H1 (cell line): ENCODE measurements at regions not wholly inside any gene's neighbourhood (a gene's known extent, or its start where the extent isn't known, plus 50 kb on each side); places are given as distances from the start of the nearest gene placed in this dataset.

Experiments
- CTCF ChIA-PET: fragments of 300-600 bp; sonication (Branson Sonifier 250); formaldehyde crosslinking; loops from one replicate; lab custom pipeline; 2021; ENCODE audit not compliant: partially characterized antibody; lab: Charles Lee
- POLR2A ChIA-PET: fragments of 300-600 bp; sonication (Branson Sonifier 250); formaldehyde crosslinking; loops from one replicate; lab custom pipeline; 2021; ENCODE audit warnings: inconsistent platforms; ENCODE audit not compliant: partially characterized antibody; lab: Charles Lee
- DNase-seq, 2 experiments: peaks; one replicate each; pipeline versions ENCODE4 v3.0.0 to v3.0.0-alpha.2; 2010 to 2022; ENCODE audit warnings: low spot score in 2 of 2, low read depth in 1 of 2, mixed read lengths in 1 of 2
- FAIRE-seq: peaks from 2 replicates; lab custom pipeline; 2011; peaks lifted over from hg19 to GRCh38; lab: Jason Lieb, UNC
- H2AFZ ChIP-seq: 2 replicates; pipeline ENCODE4 v1.8.1; 2012; ENCODE audit warnings: low read length, inconsistent platforms
- H2AK5ac ChIP-seq: 2 replicates; pipeline ENCODE4 v1.6.1; 2013; ENCODE audit warnings: low read depth, low read length
- H2BK120ac ChIP-seq: replicated peaks from 2 replicates; pipeline ENCODE3; 2013; ENCODE audit warnings: low read depth, low read length, inconsistent platforms
- H2BK12ac ChIP-seq: 2 replicates; pipeline ENCODE4 v1.6.1; 2013; ENCODE audit warnings: low read depth, low read length
- H2BK15ac ChIP-seq: 2 replicates; pipeline ENCODE4 v1.6.1; 2013; ENCODE audit warnings: low read length
- H2BK20ac ChIP-seq: 2 replicates; pipeline ENCODE4 v1.6.1; 2013; ENCODE audit warnings: low read length
- H2BK5ac ChIP-seq: 2 replicates; pipeline ENCODE4 v1.6.1; 2013; ENCODE audit warnings: low read depth, low read length
- H3K14ac ChIP-seq: 2 replicates; pipeline ENCODE4 v1.6.1; 2013; ENCODE audit warnings: inconsistent platforms; ENCODE audit not compliant: insufficient read length
- H3K18ac ChIP-seq: 2 replicates; pipeline ENCODE4 v1.6.1; 2013; ENCODE audit warnings: low read length; ENCODE audit errors: extremely low read depth
- H3K23ac ChIP-seq: 2 replicates; pipeline ENCODE4 v1.6.1; 2013; ENCODE audit warnings: inconsistent platforms; ENCODE audit not compliant: insufficient read length
- H3K23me2 ChIP-seq: 2 replicates; pipeline ENCODE4 v1.6.1; 2013; ENCODE audit warnings: low read depth, low read length
- H3K27ac ChIP-seq: 2 replicates; pipeline ENCODE4 v1.6.1; 2011; ENCODE audit warnings: low read depth, low read length, inconsistent platforms
- H3K27me3 ChIP-seq, 4 experiments: replicated peaks in 1 of 4; 1 replicate in 1 of 4; 2 replicates in 3 of 4; pipeline versions ENCODE4 v1.6.1 to v1.8.1; 2011 to 2013; ENCODE audit warnings: low read length in 3 of 4, mild to moderate bottlenecking in 3 of 4, inconsistent platforms in 2 of 4, mixed read lengths in 2 of 4, moderate library complexity in 1 of 4; ENCODE audit not compliant: control insufficient read depth in 3 of 4, insufficient read depth in 3 of 4; ENCODE audit errors: extremely low read depth in 1 of 4
- H3K36me3 ChIP-seq, 4 experiments: 2 replicates each; pipeline versions ENCODE4 v1.6.1 to v1.8.1; 2011 to 2013; ENCODE audit warnings: mild to moderate bottlenecking in 4 of 4, low read length in 3 of 4, moderate library complexity in 2 of 4, control low read depth in 1 of 4, inconsistent platforms in 1 of 4; ENCODE audit not compliant: insufficient read depth in 4 of 4, control insufficient read depth in 2 of 4
- H3K4ac ChIP-seq: replicated peaks from 2 replicates; pipeline ENCODE3; 2013; ENCODE audit warnings: low read length, low read depth, mixed read lengths, inconsistent platforms; ENCODE audit not compliant: insufficient read length
- H3K4me1 ChIP-seq, 4 experiments: replicated peaks in 1 of 4; 1 replicate in 1 of 4; 2 replicates in 3 of 4; pipeline versions ENCODE4 v1.6.1 to v1.8.1; 2011 to 2013; ENCODE audit warnings: low read length in 3 of 4, inconsistent platforms in 2 of 4, mixed read lengths in 1 of 4; ENCODE audit not compliant: insufficient read depth in 4 of 4, control insufficient read depth in 3 of 4
- H3K4me2 ChIP-seq, 2 experiments: 2 replicates each; pipeline versions ENCODE4 v1.6.1 to v1.8.1; 2011 to 2013; ENCODE audit warnings: low read depth in 2 of 2, low read length in 2 of 2, control low read depth in 1 of 2, inconsistent platforms in 1 of 2, mild to moderate bottlenecking in 1 of 2; ENCODE audit not compliant: insufficient read depth in 1 of 2
- H3K4me3 ChIP-seq, 4 experiments: fragments of 200-600, 300-600 bp in 1 of 4; sonication (generic), shearing (Covaris generic), sonication (Bioruptor Twin) in 1 of 4; 2 replicates each; pipeline versions ENCODE4 v1.5.1 to v1.8.1; 2011 to 2016; ENCODE audit warnings: low read length in 4 of 4, low read depth in 3 of 4, control low read depth in 2 of 4, inconsistent platforms in 2 of 4, mild to moderate bottlenecking in 2 of 4, mixed read lengths in 1 of 4, moderate library complexity in 1 of 4; ENCODE audit not compliant: insufficient read depth in 2 of 4; ENCODE audit errors: extremely low read depth in 1 of 4
- H3K56ac ChIP-seq: replicated peaks from 2 replicates; pipeline ENCODE3; 2013; ENCODE audit warnings: low read depth, mild to moderate bottlenecking, mixed read lengths, low read length, inconsistent platforms; ENCODE audit not compliant: insufficient read length
- H3K79me1 ChIP-seq: 2 replicates; pipeline ENCODE4 v1.6.1; 2013; ENCODE audit warnings: low read depth, low read length, control low read depth
- H3K79me2 ChIP-seq, 2 experiments: 2 replicates each; pipeline versions ENCODE4 v1.6.1 to v1.8.1; 2012 to 2013; ENCODE audit warnings: low read length in 2 of 2, mild to moderate bottlenecking in 2 of 2, inconsistent platforms in 1 of 2; ENCODE audit not compliant: insufficient read depth in 2 of 2, control insufficient read depth in 1 of 2
- H3K9ac ChIP-seq, 4 experiments: replicated peaks in 1 of 4; 1 replicate in 1 of 4; 2 replicates in 3 of 4; pipeline versions ENCODE4 v1.6.1 to v1.8.1; 2011 to 2013; ENCODE audit warnings: low read depth in 3 of 4, low read length in 3 of 4, control low read depth in 2 of 4, mild to moderate bottlenecking in 2 of 4, moderate library complexity in 2 of 4, inconsistent platforms in 1 of 4; ENCODE audit errors: extremely low read depth in 1 of 4
- H3K9me3 ChIP-seq, 2 experiments: 2 replicates each; pipeline versions ENCODE4 v1.6.1 to v1.8.1; 2012 to 2013; ENCODE audit warnings: mild to moderate bottlenecking in 2 of 2, moderate library complexity in 2 of 2, control low read depth in 1 of 2, inconsistent platforms in 1 of 2, low read depth in 1 of 2, low read length in 1 of 2, mixed read lengths in 1 of 2; ENCODE audit not compliant: insufficient read depth in 2 of 2
- H4K20me1 ChIP-seq, 2 experiments: replicated peaks in 1 of 2; 2 replicates each; pipeline versions ENCODE3 to v1.8.1; 2011 to 2013; ENCODE audit warnings: inconsistent platforms in 2 of 2, low read length in 2 of 2, mild to moderate bottlenecking in 1 of 2; ENCODE audit not compliant: insufficient read depth in 2 of 2, control insufficient read depth in 1 of 2
- H4K5ac ChIP-seq: 2 replicates; pipeline ENCODE4 v1.6.1; 2013; ENCODE audit warnings: low read length, low read depth, mixed read lengths, inconsistent platforms; ENCODE audit not compliant: insufficient read length
- H4K8ac ChIP-seq: 2 replicates; pipeline ENCODE4 v1.8.0; 2013; ENCODE audit warnings: mild to moderate bottlenecking, moderate library complexity, low read length, inconsistent platforms; ENCODE audit not compliant: insufficient read depth; ENCODE audit errors: extremely low read depth
- H4K91ac ChIP-seq: replicated peaks from 2 replicates; pipeline ENCODE3; 2013; ENCODE audit warnings: low read length, mixed read lengths, inconsistent platforms; ENCODE audit not compliant: insufficient read length
- BRCA1 ChIP-seq: IDR thresholded peaks from 2 replicates; pipeline ENCODE4 v1.6.1; 2012; ENCODE audit warnings: low read depth, low read length, improper control_type of control experiment
- CBX8 ChIP-seq: fragments of 300-800, 300-1000 bp; sonication (generic); IDR thresholded peaks from 2 replicates; pipeline ENCODE4 v1.7.1; 2016; ENCODE audit warnings: low read depth, low read length, borderline replicate concordance
- CHD2 ChIP-seq: IDR thresholded peaks from 2 replicates; pipeline ENCODE4 v1.6.1; 2012; ENCODE audit warnings: low read length, improper control_type of control experiment
- EGR1 ChIP-seq: IDR thresholded peaks from 2 replicates; pipeline ENCODE4 v1.6.1; 2011; ENCODE audit warnings: low read depth, low read length, borderline replicate concordance
- POU5F1 ChIP-seq: IDR thresholded peaks from 2 replicates; pipeline ENCODE4 v1.6.1; 2011; ENCODE audit warnings: low read depth, mild to moderate bottlenecking, low read length, moderate library complexity
- RXRA ChIP-seq: IDR thresholded peaks from 2 replicates; pipeline ENCODE4 v1.6.1; 2011; ENCODE audit warnings: low read depth, mild to moderate bottlenecking, low read length, moderate library complexity; ENCODE audit not compliant: insufficient read depth
- SP2 ChIP-seq: IDR thresholded peaks from 2 replicates; pipeline ENCODE4 v1.6.1; 2012; ENCODE audit warnings: mild to moderate bottlenecking, low read length, inconsistent platforms
- WGBS, 2 experiments: shearing (Covaris generic) in 1 of 2; methylation state at CpG; one replicate each; pipeline versions ENCODE4 v1.1.6 to v1.1.7; 2013 to 2015; ENCODE audit warnings: low lambda C conversion rate in 2 of 2, mixed read lengths in 2 of 2, inconsistent platforms in 1 of 2, low coverage in 1 of 2, missing lambda C conversion rate in 1 of 2; ENCODE audit not compliant: insufficient replicate concordance in 2 of 2, insufficient coverage in 1 of 2, insufficient read length in 1 of 2; ENCODE audit errors: extremely low coverage in 1 of 2, missing lambda C conversion rate in 1 of 2; 5-methylcytosine and 5-hydroxymethylcytosine counted together
- TF ChIP-seq, protein P1 (sequence below): IDR thresholded peaks from 2 replicates; pipeline ENCODE4 v1.6.1; 2012; ENCODE audit warnings: inconsistent platforms
- TF ChIP-seq, protein P2 (sequence below), 3 experiments: IDR thresholded peaks; 1 replicate in 2 of 3; 2 replicates in 1 of 3; pipeline versions ENCODE4 v1.5.1 to v1.6.1; 2011; ENCODE audit warnings: low read length in 3 of 3, mild to moderate bottlenecking in 3 of 3, inconsistent platforms in 2 of 3, low read depth in 1 of 3, moderate library complexity in 1 of 3; ENCODE audit not compliant: insufficient read depth in 1 of 3; ENCODE audit errors: control extremely low read depth in 1 of 3

DNA sequence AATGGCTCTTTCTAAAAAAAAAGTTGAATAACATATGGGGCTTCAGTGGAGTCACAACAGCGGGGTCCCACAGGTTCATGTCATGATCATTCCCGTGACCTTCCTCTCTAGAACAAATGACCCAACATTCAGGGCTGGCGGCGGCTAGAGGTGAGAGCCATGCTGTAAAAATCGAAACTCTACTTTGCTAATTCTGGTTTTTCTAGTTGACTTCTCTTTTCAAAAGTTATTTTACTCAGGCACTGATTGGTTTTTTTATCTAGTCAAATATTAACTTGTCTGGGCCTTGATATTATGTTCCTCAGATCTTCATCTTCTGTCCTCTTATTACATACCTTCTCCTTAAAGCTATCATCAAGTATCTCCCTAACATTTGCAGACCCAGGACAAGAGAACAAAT lies 402.9 kb upstream of the SOX5 start:
- Histone ChIP-seq H4K8ac (no peak overlapping the region), H2BK5ac (no peak overlapping the region), H3K4me1 (peaks cover 0 to 2% (median 0%) of the 10 kb centered on the region in 4 experiments; a peak in 1 of 7 replicates), H4K20me1 (no peaks in the 10 kb centered on the region), H3K9ac (no peak overlapping the region), H3K4me2 (no peak overlapping the region), H3K14ac (no peak overlapping the region), H3K27me3 (no peaks in the 10 kb centered on the region), H3K27ac (no peak overlapping the region), H2AK5ac (no peak overlapping the region), H3K79me2 (no peaks in the 10 kb centered on the region), H3K4ac (no peak overlapping the region), H3K79me1 (no peaks in the 10 kb centered on the region), H4K5ac (no peak overlapping the region), H2BK15ac (no peak overlapping the region), H2BK20ac (no peak overlapping the region), H2BK12ac (no peak overlapping the region), H2BK120ac (no peak overlapping the region), H3K4me3 (no peak overlapping the region), H3K23ac (no peak overlapping the region), H3K36me3 (no peaks in the 10 kb centered on the region), H3K18ac (no peak overlapping the region), H3K9me3 (peaks cover 0 to 3% of the 10 kb centered on the region in 2 experiments; a peak in 1 of 4 replicates), H3K23me2 (no peaks in the 10 kb centered on the region), H2AFZ (no peak overlapping the region), H4K91ac (no peak overlapping the region), H3K56ac (no peak overlapping the region)
- DNase-seq (no peak), FAIRE-seq (no peak)
- TF ChIP-seq, protein P1, sequence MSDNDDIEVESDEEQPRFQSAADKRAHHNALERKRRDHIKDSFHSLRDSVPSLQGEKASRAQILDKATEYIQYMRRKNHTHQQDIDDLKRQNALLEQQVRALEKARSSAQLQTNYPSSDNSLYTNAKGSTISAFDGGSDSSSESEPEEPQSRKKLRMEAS, result no peak
- TF ChIP-seq POU5F1 (no peak), BRCA1 (no peak), CBX8 (no peak), CHD2 (no peak), RXRA (no peak), EGR1 (no peak), SP2 (no peak)
- TF ChIP-seq, protein P2, sequence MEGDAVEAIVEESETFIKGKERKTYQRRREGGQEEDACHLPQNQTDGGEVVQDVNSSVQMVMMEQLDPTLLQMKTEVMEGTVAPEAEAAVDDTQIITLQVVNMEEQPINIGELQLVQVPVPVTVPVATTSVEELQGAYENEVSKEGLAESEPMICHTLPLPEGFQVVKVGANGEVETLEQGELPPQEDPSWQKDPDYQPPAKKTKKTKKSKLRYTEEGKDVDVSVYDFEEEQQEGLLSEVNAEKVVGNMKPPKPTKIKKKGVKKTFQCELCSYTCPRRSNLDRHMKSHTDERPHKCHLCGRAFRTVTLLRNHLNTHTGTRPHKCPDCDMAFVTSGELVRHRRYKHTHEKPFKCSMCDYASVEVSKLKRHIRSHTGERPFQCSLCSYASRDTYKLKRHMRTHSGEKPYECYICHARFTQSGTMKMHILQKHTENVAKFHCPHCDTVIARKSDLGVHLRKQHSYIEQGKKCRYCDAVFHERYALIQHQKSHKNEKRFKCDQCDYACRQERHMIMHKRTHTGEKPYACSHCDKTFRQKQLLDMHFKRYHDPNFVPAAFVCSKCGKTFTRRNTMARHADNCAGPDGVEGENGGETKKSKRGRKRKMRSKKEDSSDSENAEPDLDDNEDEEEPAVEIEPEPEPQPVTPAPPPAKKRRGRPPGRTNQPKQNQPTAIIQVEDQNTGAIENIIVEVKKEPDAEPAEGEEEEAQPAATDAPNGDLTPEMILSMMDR (IDR thresholded peaks at IDR 0.05; ENCODE audit: control extremely low read depth in 1 of 3, insufficient read depth in 1 of 3, low read depth in 1 of 3, low read length in 3 of 3), result no peak
- 93% methylated on average over 5 of the region's 5 CpGs; no CpG with 5 or more reads in 1 of the 2 experiments for WGBS, 2 experiments
- POLR2A ChIA-PET, result no interaction called here
- CTCF ChIA-PET, result no interaction called here
